ENCODE measurements at regions not wholly inside any gene's neighbourhood (a gene's known extent, or its start where the extent isn't known, plus 50 kb on each side); places are given as distances from the start of the nearest gene placed in this dataset.

DNA sequence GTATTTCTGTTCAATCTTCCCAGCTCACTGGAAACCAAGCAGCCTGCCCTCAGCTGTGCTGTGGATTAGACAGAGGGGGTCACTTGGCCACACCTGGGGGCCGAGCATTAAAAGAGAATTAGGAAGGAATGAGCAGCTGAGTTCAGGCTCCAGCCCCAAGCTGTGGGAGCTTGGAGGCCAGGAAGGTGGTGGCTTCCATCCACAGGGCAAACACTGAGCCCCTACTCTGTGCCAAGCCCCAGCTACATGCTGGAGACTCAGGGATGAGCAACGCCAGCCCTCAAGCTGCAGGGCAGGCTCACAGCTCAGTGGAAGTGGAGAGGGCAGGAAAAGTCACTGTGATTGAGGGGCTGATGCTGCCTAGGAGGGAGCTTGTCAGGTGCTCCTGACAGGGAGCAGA lies 412.7 kb downstream of the BCL11B start:
- TF ChIP-seq ZNF274 (IDR thresholded peaks at IDR 0.05; ENCODE audit: low read depth, low read length) (no peak), SUZ12 (IDR thresholded peaks at IDR 0.05; ENCODE audit: extremely low read depth, insufficient read depth, insufficient read length) (no peak), YY1 (IDR thresholded peaks at IDR 0.05; ENCODE audit: insufficient read depth, insufficient read length) (no peak)
